GM23338 (cell line): ENCODE measurements at regions not wholly inside any gene's neighbourhood (a gene's known extent, or its start where the extent isn't known, plus 50 kb on each side); places are given as distances from the start of the nearest gene placed in this dataset.

Experiments
- ATAC-seq: fragments of 200-7000 bp; cut with Tn5 transposase; 3 replicates; pipeline ENCODE4 v1.9.1; 2020
- DNase-seq: peaks from one replicate; pipeline ENCODE4 v3.0.0-alpha.2; 2015; ENCODE audit warnings: low spot score
- H2AFZ ChIP-seq: fragments of 200-600 bp; sonication (generic); 2 replicates; pipeline ENCODE4 v1.8.0; 2016; ENCODE audit warnings: antibody characterized with exemption, mild to moderate bottlenecking, moderate library complexity
- H3F3A ChIP-seq: fragments of 200-600 bp; sonication (generic); replicated peaks from 2 replicates; pipeline ENCODE4 v1.8.0; 2017; ENCODE audit warnings: antibody characterized with exemption, mixed run types, low read depth
- H3K27ac ChIP-seq: fragments of 200-600 bp; sonication (generic); 2 replicates; pipeline ENCODE4 v1.6.1; 2016; ENCODE audit warnings: low read depth
- H3K27me3 ChIP-seq: fragments of 200-600 bp; sonication (generic); 2 replicates; pipeline ENCODE4 v1.8.0; 2016; ENCODE audit warnings: mild to moderate bottlenecking, mixed run types, moderate library complexity; ENCODE audit not compliant: insufficient read depth
- H3K36me3 ChIP-seq: fragments of 200-600 bp; sonication (generic); 2 replicates; pipeline ENCODE4 v1.8.0; 2016; ENCODE audit warnings: mild to moderate bottlenecking; ENCODE audit not compliant: insufficient read depth
- H3K4me1 ChIP-seq: fragments of 200-600 bp; sonication (generic); 2 replicates; pipeline ENCODE4 v1.8.0; 2016; ENCODE audit warnings: mild to moderate bottlenecking, moderate library complexity; ENCODE audit not compliant: insufficient read depth
- H3K4me2 ChIP-seq: fragments of 200-600 bp; sonication (generic); 2 replicates; pipeline ENCODE4 v1.7.1; 2017; ENCODE audit warnings: mixed run types
- H3K4me3 ChIP-seq: fragments of 200-600 bp; sonication (generic); 2 replicates; pipeline ENCODE4 v1.6.1; 2016; ENCODE audit warnings: mixed run types
- H3K79me2 ChIP-seq: fragments of 200-600 bp; sonication (generic); replicated peaks from 2 replicates; pipeline ENCODE4 v1.8.0; 2017; ENCODE audit warnings: mild to moderate bottlenecking; ENCODE audit not compliant: insufficient read depth
- H3K9me2 ChIP-seq: fragments of 200-600 bp; sonication (generic); 2 replicates; pipeline ENCODE4 v1.8.0; 2017; ENCODE audit not compliant: insufficient read depth
- H4K20me1 ChIP-seq: fragments of 200-600 bp; sonication (generic); replicated peaks from 2 replicates; pipeline ENCODE4 v1.8.0; 2017; ENCODE audit warnings: mild to moderate bottlenecking; ENCODE audit not compliant: insufficient read depth
- H3K27ac Mint-ChIP-seq: 2 replicates; pipeline ENCODE4 v1.8.0; 2020; ENCODE audit warnings: inconsistent platforms, mild to moderate bottlenecking, moderate library complexity, mixed read lengths
- H3K27me3 Mint-ChIP-seq: 3 replicates; pipeline ENCODE4 v1.8.0; 2022; ENCODE audit warnings: low read depth, mild to moderate bottlenecking, moderate library complexity, mixed read lengths, inconsistent platforms; ENCODE audit not compliant: insufficient read depth, poor library complexity
- H3K36me3 Mint-ChIP-seq: 3 replicates; pipeline ENCODE4 v1.8.0; 2021; ENCODE audit warnings: low read depth, mild to moderate bottlenecking, inconsistent platforms, moderate library complexity, mixed read lengths
- H3K4me1 Mint-ChIP-seq: 3 replicates; pipeline ENCODE4 v1.8.0; 2020; ENCODE audit warnings: mild to moderate bottlenecking, inconsistent platforms, mixed read lengths
- H3K4me3 Mint-ChIP-seq: 3 replicates; pipeline ENCODE4 v1.8.0; 2021; ENCODE audit warnings: moderate library complexity, mild to moderate bottlenecking, inconsistent platforms, mixed read lengths
- H3K9me3 Mint-ChIP-seq: 3 replicates; pipeline ENCODE4 v1.8.0; 2020; ENCODE audit warnings: moderate library complexity, mild to moderate bottlenecking, inconsistent platforms, mixed read lengths
- CREB1 ChIP-seq: fragments of 250-450 bp; sonication (Bioruptor Pico); IDR thresholded peaks from 2 replicates; pipeline ENCODE4 v1.5.0; 2020; ENCODE audit warnings: low read depth, mild to moderate bottlenecking, moderate library complexity
- CTCF ChIP-seq, 2 experiments: fragments of 200-600 bp in 1 of 2; sonication (generic) in 1 of 2; conservative IDR thresholded peaks; 2 replicates each; pipeline versions ENCODE4 v1.5.1 to v1.6.1; 2016 to 2017; ENCODE audit warnings: antibody characterized with exemption in 2 of 2, low read depth in 2 of 2, mild to moderate bottlenecking in 2 of 2, moderate library complexity in 1 of 2
- ETS1 ChIP-seq: IDR thresholded peaks from 2 replicates; pipeline ENCODE4 v1.6.1; 2016; ENCODE audit warnings: antibody characterized with exemption
- EZH2phosphoT487 ChIP-seq: fragments of 200-600 bp; sonication (generic); IDR thresholded peaks from one replicate; pipeline ENCODE4 v1.8.1; 2018; ENCODE audit warnings: antibody characterized with exemption; ENCODE audit not compliant: unreplicated experiment
- JUNB ChIP-seq: IDR thresholded peaks from one replicate; pipeline ENCODE4 v1.6.1; 2016; ENCODE audit warnings: antibody characterized with exemption; ENCODE audit not compliant: unreplicated experiment
- NANOG ChIP-seq: IDR thresholded peaks from 2 replicates; pipeline ENCODE4 v1.6.1; 2016; ENCODE audit warnings: antibody characterized with exemption, borderline replicate concordance
- REST ChIP-seq: IDR thresholded peaks from one replicate; pipeline ENCODE4 v1.6.1; 2018; ENCODE audit warnings: antibody characterized with exemption; ENCODE audit not compliant: unreplicated experiment
- STAT1 ChIP-seq: IDR thresholded peaks from one replicate; pipeline ENCODE4 v1.6.1; 2016; ENCODE audit warnings: antibody characterized with exemption; ENCODE audit not compliant: unreplicated experiment
- ZNF114 ChIP-seq: fragments of 250-450 bp; sonication (Bioruptor Pico); IDR thresholded peaks from 2 replicates; pipeline ENCODE4 v1.5.0; 2020; ENCODE audit warnings: mild to moderate bottlenecking, moderate library complexity
- ZNF331 ChIP-seq: fragments of 250-450 bp; sonication (Bioruptor Pico); IDR thresholded peaks from 2 replicates; pipeline ENCODE4 v1.5.0; 2020; ENCODE audit warnings: low read depth, mild to moderate bottlenecking, moderate library complexity

DNA sequence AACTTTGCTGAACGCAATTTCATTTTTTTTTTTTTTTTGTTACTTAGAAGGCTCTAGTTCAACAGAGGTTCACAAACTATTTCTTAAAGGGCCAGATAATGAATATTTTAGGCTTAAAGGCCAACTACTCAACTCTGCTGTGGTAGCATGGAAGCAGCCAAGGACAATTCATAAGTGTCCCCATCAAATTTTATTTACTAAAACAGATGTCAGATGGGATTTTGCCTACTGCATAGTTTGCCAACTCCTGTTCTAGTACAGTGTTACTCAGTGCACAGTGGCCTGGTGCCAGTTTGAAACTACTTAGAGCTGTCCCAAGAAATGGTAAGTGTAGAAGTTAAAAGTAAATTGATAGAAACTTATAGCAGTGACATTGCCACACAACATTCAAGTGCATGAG is 949.4 kb upstream of the FANCL start:
- Histone ChIP-seq H3K36me3 (no peaks in the 10 kb centered on the region), H3K27me3 (no peaks in the 10 kb centered on the region), H3K79me2 (no peaks in the 10 kb centered on the region), H2AFZ (no peak overlapping the region), H3K4me3 (no peak overlapping the region), H3K27ac (no peak overlapping the region), H3K4me2 (no peak overlapping the region), H3F3A (no peaks in the 10 kb centered on the region), H3K9me2 (no peaks in the 10 kb centered on the region), H4K20me1 (no peaks in the 10 kb centered on the region), H3K4me1 (no peaks in the 10 kb centered on the region)
- no peaks in the 10 kb centered on the region for H3K27me3 Mint-ChIP-seq
- H3K9me3 Mint-ChIP-seq, result no peaks in the 10 kb centered on the region
- no peak overlapping the region for H3K4me3 Mint-ChIP-seq
- no peak for ATAC-seq
- no peak overlapping the region for H3K27ac Mint-ChIP-seq
- no peak for DNase-seq
- H3K36me3 Mint-ChIP-seq, result no peaks in the 10 kb centered on the region
- no peaks in the 10 kb centered on the region for H3K4me1 Mint-ChIP-seq
- no peak for TF ChIP-seq REST

- DNase-seq, result no peak
- TF ChIP-seq ETS1 (no peak), STAT1 (no peak), JUNB (no peak), CREB1 (CRISPR knock-in tag) (no peak), ZNF331 (CRISPR knock-in tag) (no peak), REST (no peak), EZH2phosphoT487 (no peak), ZNF114 (CRISPR knock-in tag) (no peak), CTCF (conservative IDR thresholded peaks at IDR 0.05; ENCODE audit: low read depth in 2 of 2) (no peak), NANOG (no peak)
- no peak for ATAC-seq
- H3K4me1 ChIP-seq, result peaks cover 6% of the 10 kb centered on the region; the same call in 1 of the 2 replicates
- no peaks in the 10 kb centered on the region for H3K9me2 ChIP-seq
- no peaks in the 10 kb centered on the region for H3K79me2 ChIP-seq
- peaks cover 11% of the 10 kb centered on the region for H3K27me3 Mint-ChIP-seq
- no peaks in the 10 kb centered on the region for H3F3A ChIP-seq
- no peaks in the 10 kb centered on the region for H3K36me3 ChIP-seq
- H2AFZ ChIP-seq, result peak overlapping the region; percentile 74; the same call in 1 of the 2 replicates
- H3K27me3 ChIP-seq, result no peaks in the 10 kb centered on the region
- H3K27ac ChIP-seq, result no peak overlapping the region
- no peak overlapping the region for H3K4me2 ChIP-seq
- H3K9me3 Mint-ChIP-seq, result no peaks in the 10 kb centered on the region; the same call in 2 of the 3 replicates
- no peaks in the 10 kb centered on the region for H4K20me1 ChIP-seq
- no peaks in the 10 kb centered on the region for H3K36me3 Mint-ChIP-seq
- H3K4me3 ChIP-seq, result no peak overlapping the region
- no peak overlapping the region for H3K4me3 Mint-ChIP-seq
- peaks cover 18% of the 10 kb centered on the region for H3K4me1 Mint-ChIP-seq
- H3K27ac Mint-ChIP-seq, result no peak overlapping the region
These were observed 943.3 kb upstream of the FANCL start for GRCh38 chr2:59184276-59185020.
